K562 (cell line): ENCODE measurements at regions not wholly inside any gene's neighbourhood (a gene's known extent, or its start where the extent isn't known, plus 50 kb on each side); places are given as distances from the start of the nearest gene placed in this dataset.

Experiments used
- ATAC-seq: fragments of 200-7000 bp; cut with Tn5 transposase; 3 replicates; pipeline ENCODE4 v1.9.1; 2020; ENCODE audit warnings: moderate library complexity
- BruUV-seq: library from RNA; stranded (reverse); fragments of 400-500 nt; replicated peaks from 2 replicates; lab custom pipeline; 2021; lab: Mats Ljungman, UMichigan
- CTCF ChIA-PET: fragments of 300-600 bp; formaldehyde crosslinking; extraction: SDS; loops from one replicate; lab custom pipeline; 2021; ENCODE audit warnings: low intra/inter-chr PET ratio; lab: Yijun Ruan, JAX
- POLR2A ChIA-PET: fragments of 300-600, 350-650 bp; sonication (Branson Sonifier 250); formaldehyde crosslinking; extraction: SDS; loops from one replicate; lab custom pipeline; 2021; ENCODE audit warnings: antibody characterized with exemption, inconsistent platforms; lab: Yijun Ruan, JAX
- DNase-seq, 4 experiments: peaks; one replicate each; pipeline versions ENCODE4 v3.0.0 to v3.0.0-alpha.2; 2011 to 2018; ENCODE audit warnings: low spot score in 3 of 4, mixed read lengths in 3 of 4; ENCODE audit errors: extremely low read depth in 1 of 4
- FAIRE-seq: peaks from 2 replicates; lab custom pipeline; 2011; peaks lifted over from hg19 to GRCh38; lab: Jason Lieb, UNC
- H2AFZ ChIP-seq: 2 replicates; pipeline ENCODE4 v1.6.0; 2011; ENCODE audit warnings: low read depth, low read length, control low read depth, inconsistent platforms
- H3K27ac ChIP-seq: fragments of 200-600 bp; 3 replicates; pipeline ENCODE4 v1.8.0; 2011; ENCODE audit warnings: low read depth, mild to moderate bottlenecking, control low read depth, inconsistent platforms, low read length, moderate library complexity, mixed read lengths; ENCODE audit errors: extremely low read depth
- H3K27me3 ChIP-seq, 2 experiments: fragments of 300-600 bp in 1 of 2; 2 replicates in 1 of 2; 3 replicates in 1 of 2; pipeline versions ENCODE4 v1.6.0 to v1.8.0; 2011; ENCODE audit warnings: inconsistent platforms in 2 of 2, low read length in 2 of 2, mild to moderate bottlenecking in 1 of 2, mixed read lengths in 1 of 2, moderate library complexity in 1 of 2; ENCODE audit not compliant: control insufficient read depth in 2 of 2, insufficient read depth in 2 of 2
- H3K36me3 ChIP-seq: fragments of 300-600 bp; 3 replicates; pipeline ENCODE4 v1.8.0; 2011; ENCODE audit warnings: mild to moderate bottlenecking, low read length, inconsistent platforms; ENCODE audit not compliant: control insufficient read depth, insufficient read depth
- H3K4me1 ChIP-seq, 2 experiments: fragments of 200-600 bp in 1 of 2; replicated peaks in 1 of 2; 2 replicates in 1 of 2; 3 replicates in 1 of 2; pipeline versions ENCODE4 v1.5.1 to v1.8.0; 2011; ENCODE audit warnings: inconsistent platforms in 2 of 2, low read length in 2 of 2, mild to moderate bottlenecking in 1 of 2, mixed read lengths in 1 of 2, moderate library complexity in 1 of 2; ENCODE audit not compliant: control insufficient read depth in 2 of 2, insufficient read depth in 2 of 2
- H3K4me2 ChIP-seq: 2 replicates; pipeline ENCODE4 v1.6.1; 2011; ENCODE audit warnings: low read length, control low read depth, inconsistent platforms, mixed read lengths; ENCODE audit not compliant: insufficient read depth
- H3K4me3 ChIP-seq: fragments of 200-600 bp; sonication (generic), shearing (Covaris generic); 2 replicates; pipeline ENCODE4 v1.5.1; 2016; ENCODE audit warnings: control low read depth, inconsistent platforms
- H3K79me2 ChIP-seq: fragments of 200-600 bp; 3 replicates; pipeline ENCODE4 v1.8.0; 2011; ENCODE audit warnings: low read length, inconsistent platforms; ENCODE audit not compliant: control insufficient read depth, insufficient read depth
- H3K9ac ChIP-seq, 2 experiments: 2 replicates each; pipeline versions ENCODE4 v1.6.0 to v1.6.1; 2011; ENCODE audit warnings: low read depth in 2 of 2, low read length in 2 of 2, control low read depth in 1 of 2, inconsistent platforms in 1 of 2, mild to moderate bottlenecking in 1 of 2, mixed read lengths in 1 of 2; ENCODE audit not compliant: insufficient read depth in 1 of 2
- H3K9me1 ChIP-seq: one replicate; pipeline ENCODE4 v1.6.0; 2011; ENCODE audit warnings: inconsistent platforms, mild to moderate bottlenecking, low read length, moderate library complexity; ENCODE audit not compliant: control insufficient read depth, insufficient read depth
- H3K9me3 ChIP-seq: replicated peaks from 2 replicates; pipeline ENCODE4 v1.5.1; 2011; ENCODE audit warnings: low read depth, low read length, inconsistent platforms; ENCODE audit not compliant: control insufficient read depth, insufficient read depth
- H4K20me1 ChIP-seq: replicated peaks from 2 replicates; pipeline ENCODE4 v1.6.1; 2011; ENCODE audit warnings: low read length, inconsistent platforms, mixed read lengths; ENCODE audit not compliant: control insufficient read depth, insufficient read depth
- ASH1L ChIP-seq: fragments of 450-650 bp; IDR thresholded peaks from 2 replicates; pipeline ENCODE4 v1.6.1; 2018; ENCODE audit warnings: borderline replicate concordance, mild to moderate bottlenecking, low read depth; ENCODE audit not compliant: partially characterized antibody
- BRD9 ChIP-seq: fragments of 450-650 bp; IDR thresholded peaks from 2 replicates; pipeline ENCODE4 v1.6.1; 2018; ENCODE audit warnings: low read depth; ENCODE audit not compliant: partially characterized antibody
- CBFA2T2 ChIP-seq: fragments of 450-650 bp; conservative IDR thresholded peaks from 2 replicates; pipeline ENCODE4 v1.6.1; 2017; ENCODE audit warnings: mild to moderate bottlenecking
- HMGN3 ChIP-seq: IDR thresholded peaks from 2 replicates; pipeline ENCODE4 v1.6.1; 2011; ENCODE audit warnings: borderline replicate concordance, low read depth, mild to moderate bottlenecking, mixed read lengths, low read length; ENCODE audit not compliant: insufficient read length; ENCODE audit errors: extremely low read depth
- MAFK ChIP-seq: IDR thresholded peaks from 2 replicates; pipeline ENCODE4 v1.6.1; 2011; ENCODE audit warnings: low read length, improper control_type of control experiment
- NFE2L1 ChIP-seq: fragments of 450-650 bp; IDR thresholded peaks from 2 replicates; pipeline ENCODE4 v1.6.1; 2016; ENCODE audit warnings: missing genetic modification characterization, low read depth, mild to moderate bottlenecking, missing compliant biosample characterization, moderate library complexity, borderline replicate concordance
- NFXL1 ChIP-seq: fragments of 450-650 bp; formaldehyde crosslinking; IDR thresholded peaks from 2 replicates; pipeline ENCODE4 v1.4.0; 2021; ENCODE audit warnings: mild to moderate bottlenecking
- PRMT5 ChIP-seq: sonication (generic); formaldehyde crosslinking; IDR thresholded peaks from 2 replicates; pipeline ENCODE4 v1.5.0; 2020; ENCODE audit warnings: missing genetic modification reagents
- RBM15 ChIP-seq: fragments of 200-400 bp; formaldehyde crosslinking; IDR thresholded peaks from 2 replicates; pipeline ENCODE4 v1.6.1; 2018; ENCODE audit warnings: mild to moderate bottlenecking, low read length, moderate library complexity; ENCODE audit not compliant: insufficient read depth
- SMAD2 ChIP-seq: fragments of 150-350 bp; IDR thresholded peaks from 2 replicates; pipeline ENCODE4 v1.6.1; 2014; ENCODE audit warnings: low read depth, mild to moderate bottlenecking, low read length
- ZZZ3 ChIP-seq: fragments of 450-650 bp; IDR thresholded peaks from 2 replicates; pipeline ENCODE4 v1.6.1; 2016; ENCODE audit warnings: antibody characterized with exemption, mild to moderate bottlenecking, moderate library complexity
- WGBS: fragments of 100-300 bp; shearing (Covaris generic); methylation state at CpG from one replicate; pipeline ENCODE4 v1.1.6; 2016; ENCODE audit warnings: low coverage, mixed read lengths; ENCODE audit not compliant: insufficient coverage; ENCODE audit errors: missing lambda C conversion rate; 5-methylcytosine and 5-hydroxymethylcytosine counted together
- in situ Hi-C: fragments of 300-500 bp; cut with MboI; formaldehyde crosslinking; loops from 4 replicates; pipeline ENCODE4 v1.15.0; 2018; ENCODE audit warnings: inconsistent platforms, mixed read lengths
- intact Hi-C: fragments of 100-400 bp; cut with micrococcal nuclease; formaldehyde crosslinking; loops from 2 replicates; pipeline ENCODE4 v1.14.2; 2022
- TF ChIP-seq, protein P1 (sequence below): fragments of 250-450 bp; sonication (Bioruptor Pico); IDR thresholded peaks from 2 replicates; pipeline ENCODE4 v1.8.0; 2021; ENCODE audit warnings: borderline replicate concordance, mild to moderate bottlenecking, moderate library complexity; ENCODE audit not compliant: poor library complexity, severe bottlenecking
- TF ChIP-seq, protein P2 (sequence below): fragments of 450-650 bp; formaldehyde crosslinking; IDR thresholded peaks from 2 replicates; pipeline ENCODE4 v1.4.0; 2020; ENCODE audit warnings: mild to moderate bottlenecking, mixed read lengths
- TF ChIP-seq, protein P3 (sequence below): sonication (generic); formaldehyde crosslinking; IDR thresholded peaks from 2 replicates; pipeline ENCODE4 v1.8.0; 2023; ENCODE audit warnings: mild to moderate bottlenecking, missing genetic modification reagents
- TF ChIP-seq, protein P4 (sequence below): sonication (generic); formaldehyde crosslinking; IDR thresholded peaks from 2 replicates; pipeline ENCODE4 v1.8.1; 2023; ENCODE audit warnings: mild to moderate bottlenecking, missing genetic modification reagents

DNA sequence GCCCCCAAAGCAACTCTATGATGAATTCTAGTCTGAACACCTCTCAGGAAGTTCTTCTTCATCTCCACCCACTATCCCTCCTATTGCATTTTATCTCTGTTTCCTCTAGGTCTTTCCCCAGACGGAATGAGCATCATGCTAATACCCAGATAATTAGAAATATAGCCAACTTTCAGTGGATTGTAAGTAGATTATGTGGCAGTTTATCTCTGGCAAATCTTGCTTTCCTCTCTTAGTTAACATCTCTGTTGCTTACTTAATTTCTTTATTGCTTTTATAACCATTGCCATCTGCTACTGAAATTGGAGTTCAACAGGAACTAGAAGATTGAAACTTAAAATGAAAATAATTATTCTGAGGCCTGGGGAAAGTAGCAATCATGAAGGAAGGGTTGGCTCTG is 378.6 kb downstream of the RPS6KC1 start:
- BruUV-seq, result no TSS peak
- Histone ChIP-seq H3K36me3 (no peaks in the 10 kb centered on the region), H3K27ac (no peak overlapping the region), H3K4me2 (no peak overlapping the region), H4K20me1 (no peaks in the 10 kb centered on the region), H2AFZ (no peak overlapping the region), H3K9me1 (no peaks in the 10 kb centered on the region), H3K9ac (no peak overlapping the region), H3K4me3 (no peak overlapping the region), H3K9me3 (no peaks in the 10 kb centered on the region), H3K4me1 (no peaks in the 10 kb centered on the region), H3K79me2 (no peaks in the 10 kb centered on the region), H3K27me3 (peaks cover 14 to 19% of the 10 kb centered on the region in 2 experiments)
- in situ Hi-C loops (no loop called here), intact Hi-C loops (no loop called here)
- CTCF ChIA-PET, result no interaction called here
- TF ChIP-seq MAFK, result no peak
- TF ChIP-seq, protein P1, sequence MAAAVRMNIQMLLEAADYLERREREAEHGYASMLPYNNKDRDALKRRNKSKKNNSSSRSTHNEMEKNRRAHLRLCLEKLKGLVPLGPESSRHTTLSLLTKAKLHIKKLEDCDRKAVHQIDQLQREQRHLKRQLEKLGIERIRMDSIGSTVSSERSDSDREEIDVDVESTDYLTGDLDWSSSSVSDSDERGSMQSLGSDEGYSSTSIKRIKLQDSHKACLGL (CRISPR knock-in tag), result no peak
- TF ChIP-seq NFE2L1, result no peak
- no peak for TF ChIP-seq RBM15
- TF ChIP-seq, protein P2, sequence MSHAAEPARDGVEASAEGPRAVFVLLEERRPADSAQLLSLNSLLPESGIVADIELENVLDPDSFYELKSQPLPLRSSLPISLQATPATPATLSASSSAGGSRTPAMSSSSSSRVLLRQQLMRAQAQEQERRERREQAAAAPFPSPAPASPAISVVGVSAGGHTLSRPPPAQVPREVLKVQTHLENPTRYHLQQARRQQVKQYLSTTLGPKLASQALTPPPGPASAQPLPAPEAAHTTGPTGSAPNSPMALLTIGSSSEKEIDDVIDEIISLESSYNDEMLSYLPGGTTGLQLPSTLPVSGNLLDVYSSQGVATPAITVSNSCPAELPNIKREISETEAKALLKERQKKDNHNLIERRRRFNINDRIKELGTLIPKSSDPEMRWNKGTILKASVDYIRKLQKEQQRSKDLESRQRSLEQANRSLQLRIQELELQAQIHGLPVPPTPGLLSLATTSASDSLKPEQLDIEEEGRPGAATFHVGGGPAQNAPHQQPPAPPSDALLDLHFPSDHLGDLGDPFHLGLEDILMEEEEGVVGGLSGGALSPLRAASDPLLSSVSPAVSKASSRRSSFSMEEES, result no peak
- no peak for TF ChIP-seq PRMT5
- TF ChIP-seq ZZZ3, result no peak
- no peak for TF ChIP-seq SMAD2
- no peak for TF ChIP-seq ASH1L
- TF ChIP-seq CBFA2T2, result no peak
- TF ChIP-seq BRD9, result no peak
- TF ChIP-seq, protein P3, sequence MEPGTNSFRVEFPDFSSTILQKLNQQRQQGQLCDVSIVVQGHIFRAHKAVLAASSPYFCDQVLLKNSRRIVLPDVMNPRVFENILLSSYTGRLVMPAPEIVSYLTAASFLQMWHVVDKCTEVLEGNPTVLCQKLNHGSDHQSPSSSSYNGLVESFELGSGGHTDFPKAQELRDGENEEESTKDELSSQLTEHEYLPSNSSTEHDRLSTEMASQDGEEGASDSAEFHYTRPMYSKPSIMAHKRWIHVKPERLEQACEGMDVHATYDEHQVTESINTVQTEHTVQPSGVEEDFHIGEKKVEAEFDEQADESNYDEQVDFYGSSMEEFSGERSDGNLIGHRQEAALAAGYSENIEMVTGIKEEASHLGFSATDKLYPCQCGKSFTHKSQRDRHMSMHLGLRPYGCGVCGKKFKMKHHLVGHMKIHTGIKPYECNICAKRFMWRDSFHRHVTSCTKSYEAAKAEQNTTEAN, result no peak
- no peak for TF ChIP-seq NFXL1
- TF ChIP-seq, protein P4, sequence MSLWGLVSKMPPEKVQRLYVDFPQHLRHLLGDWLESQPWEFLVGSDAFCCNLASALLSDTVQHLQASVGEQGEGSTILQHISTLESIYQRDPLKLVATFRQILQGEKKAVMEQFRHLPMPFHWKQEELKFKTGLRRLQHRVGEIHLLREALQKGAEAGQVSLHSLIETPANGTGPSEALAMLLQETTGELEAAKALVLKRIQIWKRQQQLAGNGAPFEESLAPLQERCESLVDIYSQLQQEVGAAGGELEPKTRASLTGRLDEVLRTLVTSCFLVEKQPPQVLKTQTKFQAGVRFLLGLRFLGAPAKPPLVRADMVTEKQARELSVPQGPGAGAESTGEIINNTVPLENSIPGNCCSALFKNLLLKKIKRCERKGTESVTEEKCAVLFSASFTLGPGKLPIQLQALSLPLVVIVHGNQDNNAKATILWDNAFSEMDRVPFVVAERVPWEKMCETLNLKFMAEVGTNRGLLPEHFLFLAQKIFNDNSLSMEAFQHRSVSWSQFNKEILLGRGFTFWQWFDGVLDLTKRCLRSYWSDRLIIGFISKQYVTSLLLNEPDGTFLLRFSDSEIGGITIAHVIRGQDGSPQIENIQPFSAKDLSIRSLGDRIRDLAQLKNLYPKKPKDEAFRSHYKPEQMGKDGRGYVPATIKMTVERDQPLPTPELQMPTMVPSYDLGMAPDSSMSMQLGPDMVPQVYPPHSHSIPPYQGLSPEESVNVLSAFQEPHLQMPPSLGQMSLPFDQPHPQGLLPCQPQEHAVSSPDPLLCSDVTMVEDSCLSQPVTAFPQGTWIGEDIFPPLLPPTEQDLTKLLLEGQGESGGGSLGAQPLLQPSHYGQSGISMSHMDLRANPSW, result no peak
- TF ChIP-seq HMGN3, result no peak
- POLR2A ChIA-PET, result interaction anchor here (0.6 kb wide), 1 partner anchor 782 kb away, joined by 3 read pairs; no protein-coding TSS in a partner anchor
- no peak for DNase-seq
- 0% methylated on average over 1 of the region's 1 CpG for WGBS
- ATAC-seq, result no peak
- no peak for FAIRE-seq
